ENCODE measurements at regions not wholly inside any gene's neighbourhood (a gene's known extent, or its start where the extent isn't known, plus 50 kb on each side); places are given as distances from the start of the nearest gene placed in this dataset.

DNA sequence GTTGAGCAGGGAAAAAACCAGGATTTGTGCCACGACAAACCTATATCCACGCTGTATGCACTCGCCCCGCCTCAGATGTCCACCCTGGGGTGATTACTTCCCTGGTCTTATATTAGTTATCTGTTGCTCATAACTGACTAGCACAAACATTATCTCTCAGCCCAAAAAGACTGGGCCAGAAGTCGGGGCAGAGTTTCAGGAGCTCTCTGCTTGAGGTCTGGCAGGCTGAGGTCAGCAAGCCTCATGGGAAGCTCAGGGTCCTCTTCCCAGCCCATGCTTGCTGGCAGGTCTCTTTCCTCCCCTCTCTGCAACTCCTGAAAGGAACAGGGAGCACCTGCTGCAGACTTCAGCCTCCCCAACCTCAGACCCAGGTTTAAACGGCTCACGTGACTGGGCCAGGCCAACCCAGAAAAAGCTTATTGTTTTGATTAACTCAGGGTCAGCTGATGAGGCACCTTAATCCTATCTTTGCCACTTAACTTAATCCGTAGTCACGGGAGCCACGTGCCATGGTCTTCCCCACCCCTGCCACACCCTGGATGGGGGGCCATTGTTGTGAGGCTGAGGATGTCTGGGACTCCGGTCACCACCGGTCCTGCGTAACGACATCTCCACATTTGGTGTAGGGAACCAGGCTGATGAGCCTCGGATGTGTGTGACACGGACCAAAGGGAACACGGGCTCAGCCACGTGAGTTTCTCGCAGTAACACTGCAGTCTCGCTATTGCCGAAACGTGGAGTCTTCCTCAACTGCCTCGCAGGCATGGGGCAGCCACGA lies 123.7 kb upstream of the IRX4 start:
- peaks cover 72% of the 10 kb centered on the region for H3K27me3 Mint-ChIP-seq (ENCODE audit: low read depth, unreplicated experiment)

DNA sequence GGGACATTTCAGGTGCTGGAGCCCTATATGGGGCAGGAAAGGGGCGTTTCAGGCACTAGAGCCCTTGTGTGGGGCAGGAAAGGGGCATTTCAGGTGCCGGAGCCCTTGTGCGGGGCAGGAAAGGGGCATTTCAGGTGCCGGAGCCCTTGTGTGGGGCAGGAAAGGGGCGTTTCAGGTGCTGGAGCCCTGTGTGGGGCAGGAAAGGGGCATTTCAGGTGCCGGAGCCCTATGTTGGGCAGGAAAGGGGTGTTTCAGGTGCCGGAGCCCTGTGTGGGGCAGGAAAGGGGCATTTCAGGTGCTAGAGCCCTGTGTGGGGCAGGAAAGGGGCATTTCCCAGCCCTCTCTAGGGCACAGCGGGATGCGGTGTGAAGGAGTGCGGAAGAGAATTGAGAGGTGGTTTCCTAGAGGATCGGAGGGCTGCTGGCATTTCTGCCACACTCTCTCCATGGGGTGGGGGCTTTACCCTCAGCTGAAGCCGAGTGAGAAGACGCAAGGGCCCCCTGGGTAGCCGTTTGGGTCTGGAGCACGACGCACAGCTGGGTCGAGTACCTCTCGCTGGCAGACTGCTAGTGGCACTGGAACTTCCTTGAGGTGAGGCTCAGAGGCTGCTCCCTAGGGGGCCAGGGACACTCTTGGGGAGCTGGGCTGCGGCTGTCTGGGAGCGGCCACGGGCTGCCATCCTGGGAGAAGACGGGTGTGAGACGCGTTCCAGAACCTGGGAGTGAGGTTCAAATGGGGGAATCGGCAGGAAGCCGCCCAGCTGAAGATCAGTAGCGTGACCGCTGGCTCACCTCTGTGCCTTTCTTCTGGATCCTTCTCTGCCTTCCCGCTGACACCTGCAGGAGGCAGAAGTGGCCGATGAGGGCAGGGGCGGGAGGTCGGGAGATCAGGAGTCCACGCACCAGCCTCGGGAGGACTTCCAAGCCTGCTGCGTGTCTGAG lies 122.6 kb upstream of the IRX4 start:
- H3K79me2 ChIP-seq (ENCODE audit: insufficient read depth, low read length), result no peaks in the 10 kb centered on the region
- H3K4me1 ChIP-seq (ENCODE audit: insufficient read depth, low read length), result no peaks in the 10 kb centered on the region
- peaks cover 4% of the 10 kb centered on the region for H3K9me3 Mint-ChIP-seq (ENCODE audit: unreplicated experiment)
- H3K36me3 Mint-ChIP-seq (ENCODE audit: low read depth, unreplicated experiment), result no peaks in the 10 kb centered on the region
- peaks cover 70% of the 10 kb centered on the region for H3K27me3 Mint-ChIP-seq (ENCODE audit: low read depth, unreplicated experiment)
- no peak overlapping the region for H3K4me2 ChIP-seq (ENCODE audit: low read length)
- no peak overlapping the region for H3K9ac ChIP-seq (ENCODE audit: low read length)
- no peak for TF ChIP-seq EZH2 (IDR thresholded peaks at IDR 0.05; ENCODE audit: insufficient read depth, low read length)
- TF ChIP-seq, protein P1, sequence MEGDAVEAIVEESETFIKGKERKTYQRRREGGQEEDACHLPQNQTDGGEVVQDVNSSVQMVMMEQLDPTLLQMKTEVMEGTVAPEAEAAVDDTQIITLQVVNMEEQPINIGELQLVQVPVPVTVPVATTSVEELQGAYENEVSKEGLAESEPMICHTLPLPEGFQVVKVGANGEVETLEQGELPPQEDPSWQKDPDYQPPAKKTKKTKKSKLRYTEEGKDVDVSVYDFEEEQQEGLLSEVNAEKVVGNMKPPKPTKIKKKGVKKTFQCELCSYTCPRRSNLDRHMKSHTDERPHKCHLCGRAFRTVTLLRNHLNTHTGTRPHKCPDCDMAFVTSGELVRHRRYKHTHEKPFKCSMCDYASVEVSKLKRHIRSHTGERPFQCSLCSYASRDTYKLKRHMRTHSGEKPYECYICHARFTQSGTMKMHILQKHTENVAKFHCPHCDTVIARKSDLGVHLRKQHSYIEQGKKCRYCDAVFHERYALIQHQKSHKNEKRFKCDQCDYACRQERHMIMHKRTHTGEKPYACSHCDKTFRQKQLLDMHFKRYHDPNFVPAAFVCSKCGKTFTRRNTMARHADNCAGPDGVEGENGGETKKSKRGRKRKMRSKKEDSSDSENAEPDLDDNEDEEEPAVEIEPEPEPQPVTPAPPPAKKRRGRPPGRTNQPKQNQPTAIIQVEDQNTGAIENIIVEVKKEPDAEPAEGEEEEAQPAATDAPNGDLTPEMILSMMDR (IDR thresholded peaks at IDR 0.05; ENCODE audit: insufficient read depth, low read depth, low read length), result no peak
- H3K4me1 Mint-ChIP-seq (ENCODE audit: low read depth, unreplicated experiment), result no peaks in the 10 kb centered on the region
- H4K20me1 ChIP-seq (ENCODE audit: insufficient read depth, low read length), result no peaks in the 10 kb centered on the region
- H3K9me3 ChIP-seq (ENCODE audit: insufficient read depth, low read depth, low read length), result no peaks in the 10 kb centered on the region
- FAIRE-seq (no peak), DNase-seq (ENCODE audit: low read depth) (no peak)
- H3K4me3 ChIP-seq (ENCODE audit: insufficient read depth, low read depth, low read length), result no peak overlapping the region
- no peak overlapping the region for H2AFZ ChIP-seq (ENCODE audit: low read depth, low read length)
- H3K27me3 ChIP-seq (ENCODE audit: insufficient read depth, low read length), result no peaks in the 10 kb centered on the region
- no peak overlapping the region for H3K27ac ChIP-seq (ENCODE audit: low read depth, low read length)
- H3K36me3 ChIP-seq (ENCODE audit: insufficient read depth, low read length), result no peaks in the 10 kb centered on the region
- H3K4me3 Mint-ChIP-seq (ENCODE audit: unreplicated experiment), result no peak overlapping the region
- H3K27ac Mint-ChIP-seq (ENCODE audit: unreplicated experiment), result no peak overlapping the region

More for the DNA sequence above, 123.7 kb upstream of the IRX4 start:
- Histone ChIP-seq H3K9ac (ENCODE audit: low read length) (no peak overlapping the region), H3K36me3 (ENCODE audit: insufficient read depth, low read length) (no peaks in the 10 kb centered on the region), H3K9me3 (ENCODE audit: insufficient read depth, low read depth, low read length) (no peaks in the 10 kb centered on the region), H3K79me2 (ENCODE audit: insufficient read depth, low read length) (no peaks in the 10 kb centered on the region), H3K27me3 (ENCODE audit: insufficient read depth, low read length) (no peaks in the 10 kb centered on the region), H2AFZ (ENCODE audit: low read depth, low read length) (no peak overlapping the region), H3K4me1 (ENCODE audit: insufficient read depth, low read length) (no peaks in the 10 kb centered on the region), H3K4me2 (ENCODE audit: low read length) (no peak overlapping the region), H3K4me3 (ENCODE audit: insufficient read depth, low read depth, low read length) (no peak overlapping the region), H4K20me1 (ENCODE audit: insufficient read depth, low read length) (no peaks in the 10 kb centered on the region), H3K27ac (ENCODE audit: low read depth, low read length) (no peak overlapping the region)
- H3K36me3 Mint-ChIP-seq (ENCODE audit: low read depth, unreplicated experiment), result no peaks in the 10 kb centered on the region
- H3K4me3 Mint-ChIP-seq (ENCODE audit: unreplicated experiment), result no peak overlapping the region
- H3K4me1 Mint-ChIP-seq (ENCODE audit: low read depth, unreplicated experiment), result no peaks in the 10 kb centered on the region
- no peak overlapping the region for H3K27ac Mint-ChIP-seq (ENCODE audit: unreplicated experiment)
- FAIRE-seq (no peak), DNase-seq (ENCODE audit: low read depth) (no peak)
- H3K9me3 Mint-ChIP-seq (ENCODE audit: unreplicated experiment), result peaks cover 4% of the 10 kb centered on the region
- TF ChIP-seq EZH2 (IDR thresholded peaks at IDR 0.05; ENCODE audit: insufficient read depth, low read length), result no peak
- TF ChIP-seq, protein P1 (IDR thresholded peaks at IDR 0.05; ENCODE audit: insufficient read depth, low read depth, low read length), result no peak

All from astrocyte (in vitro differentiated cells and primary cell).